Neural cell (in vitro differentiated cells): ENCODE measurements at regions not wholly inside any gene's neighbourhood (a gene's known extent, or its start where the extent isn't known, plus 50 kb on each side); places are given as distances from the start of the nearest gene placed in this dataset.

Experiments used
- H2AFZ ChIP-seq: fragments of 200-600, 300-800 bp; sonication (generic), shearing (Covaris generic); 2 replicates; pipeline ENCODE4 v1.6.0; 2014; ENCODE audit warnings: low read depth, mild to moderate bottlenecking, antibody characterized with exemption, low read length, moderate library complexity
- H3F3A ChIP-seq: fragments of 200-600 bp; shearing (Covaris generic); 2 replicates; pipeline ENCODE4 v1.6.1; 2016; ENCODE audit warnings: mild to moderate bottlenecking, moderate library complexity, mixed read lengths, antibody characterized with exemption, low read length; ENCODE audit not compliant: insufficient read depth, poor library complexity, severe bottlenecking
- H3K27ac ChIP-seq: fragments of 200-600, 300-800 bp; sonication (generic), shearing (Covaris generic); 2 replicates; pipeline ENCODE4 v1.5.1; 2014; ENCODE audit warnings: mild to moderate bottlenecking, low read length, moderate library complexity
- H3K27me3 ChIP-seq: fragments of 300-800, 200-600 bp; sonication (generic), shearing (Covaris generic); 2 replicates; pipeline ENCODE4 v1.6.0; 2014; ENCODE audit warnings: mild to moderate bottlenecking, low read depth, low read length, moderate library complexity; ENCODE audit not compliant: insufficient read depth
- H3K36me3 ChIP-seq: fragments of 300-800, 200-600 bp; sonication (generic), shearing (Covaris generic); 2 replicates; pipeline ENCODE4 v1.5.1; 2014; ENCODE audit warnings: mild to moderate bottlenecking, antibody characterized with exemption, low read length, moderate library complexity; ENCODE audit not compliant: insufficient read depth
- H3K4me2 ChIP-seq: fragments of 300-800, 200-600 bp; sonication (generic), shearing (Covaris generic); 2 replicates; pipeline ENCODE4 v1.6.0; 2014; ENCODE audit warnings: mild to moderate bottlenecking, low read length
- H3K4me3 ChIP-seq: fragments of 300-800, 200-600 bp; sonication (generic), shearing (Covaris generic); 2 replicates; pipeline ENCODE4 v1.5.1; 2014; ENCODE audit warnings: mild to moderate bottlenecking, low read length, moderate library complexity
- H3K79me2 ChIP-seq: fragments of 200-600 bp; shearing (Covaris generic); replicated peaks from 2 replicates; pipeline ENCODE4 v1.6.0; 2014; ENCODE audit warnings: mild to moderate bottlenecking, low read length, moderate library complexity; ENCODE audit not compliant: insufficient read depth
- H3K9ac ChIP-seq: fragments of 300-800, 200-600 bp; sonication (generic), shearing (Covaris generic); 2 replicates; pipeline ENCODE4 v1.6.1; 2016; ENCODE audit warnings: mild to moderate bottlenecking, low read length, mixed read lengths
- H3K9me2 ChIP-seq: fragments of 200-600 bp; shearing (Covaris generic); 2 replicates; pipeline ENCODE4 v1.6.1; 2016; ENCODE audit warnings: mild to moderate bottlenecking, low read length, mixed read lengths; ENCODE audit not compliant: insufficient read depth
- H3K9me3 ChIP-seq: fragments of 200-600, 300-800 bp; sonication (generic), shearing (Covaris generic); 2 replicates; pipeline ENCODE4 v1.6.1; 2016; ENCODE audit warnings: mild to moderate bottlenecking, mixed run types, low read length, moderate library complexity, mixed read lengths
- H4K20me1 ChIP-seq: fragments of 200-600 bp; shearing (Covaris generic); 2 replicates; pipeline ENCODE4 v1.6.1; 2016; ENCODE audit warnings: mild to moderate bottlenecking, mixed run types; ENCODE audit not compliant: insufficient read depth
- EP300 ChIP-seq: fragments of 450-650 bp; conservative IDR thresholded peaks from 2 replicates; pipeline ENCODE4 v1.6.1; 2014; ENCODE audit warnings: antibody characterized with exemption, mild to moderate bottlenecking, moderate library complexity; ENCODE audit not compliant: poor library complexity, severe bottlenecking
- EZH2 ChIP-seq: fragments of 200-600, 300-800 bp; shearing (Covaris generic), sonication (generic); IDR thresholded peaks from 2 replicates; pipeline ENCODE4 v1.6.1; 2014; ENCODE audit warnings: antibody characterized with exemption, low read length, borderline replicate concordance, mild to moderate bottlenecking; ENCODE audit not compliant: insufficient read depth, poor library complexity, severe bottlenecking
- MXI1 ChIP-seq: fragments of 450-650 bp; conservative IDR thresholded peaks from 2 replicates; pipeline ENCODE4 v1.6.1; 2014; ENCODE audit warnings: antibody characterized with exemption, mild to moderate bottlenecking; ENCODE audit not compliant: poor library complexity, severe bottlenecking
- POLR2AphosphoS5 ChIP-seq: IDR thresholded peaks from 2 replicates; pipeline ENCODE4 v1.6.1; 2012
- RAD21 ChIP-seq: fragments of 450-650 bp; conservative IDR thresholded peaks from 2 replicates; pipeline ENCODE4 v1.6.1; 2014; ENCODE audit warnings: antibody characterized with exemption, mild to moderate bottlenecking, moderate library complexity
- SMC3 ChIP-seq: fragments of 450-650 bp; conservative IDR thresholded peaks from 2 replicates; pipeline ENCODE4 v1.6.1; 2014; ENCODE audit warnings: antibody characterized with exemption, mild to moderate bottlenecking, moderate library complexity; ENCODE audit not compliant: poor library complexity
- TAF1 ChIP-seq: IDR thresholded peaks from 2 replicates; pipeline ENCODE4 v1.6.1; 2012; ENCODE audit warnings: low read depth
- TF ChIP-seq, protein P1 (sequence below): fragments of 450-650 bp; IDR thresholded peaks from 2 replicates; pipeline ENCODE4 v1.5.1; 2014; ENCODE audit warnings: antibody characterized with exemption, mild to moderate bottlenecking, moderate library complexity; ENCODE audit not compliant: poor library complexity, severe bottlenecking
- TF ChIP-seq, protein P2 (sequence below): IDR thresholded peaks from 2 replicates; pipeline ENCODE4 v1.6.1; 2012; ENCODE audit warnings: borderline replicate concordance

- Histone ChIP-seq H3K9me2 (no peaks in the 10 kb centered on the region), H2AFZ (no peak overlapping the region), H3K9me3 (no peaks in the 10 kb centered on the region), H4K20me1 (no peaks in the 10 kb centered on the region), H3K79me2 (no peaks in the 10 kb centered on the region), H3F3A (no peaks in the 10 kb centered on the region), H3K27ac (no peak overlapping the region), H3K27me3 (no peaks in the 10 kb centered on the region), H3K4me2 (no peak overlapping the region), H3K36me3 (no peaks in the 10 kb centered on the region), H3K9ac (no peak overlapping the region), H3K4me3 (no peak overlapping the region)
- TF ChIP-seq MXI1 (no peak), RAD21 (no peak), TAF1 (no peak), EP300 (no peak), POLR2AphosphoS5 (no peak), EZH2 (no peak), SMC3 (no peak)
- TF ChIP-seq, protein P1, sequence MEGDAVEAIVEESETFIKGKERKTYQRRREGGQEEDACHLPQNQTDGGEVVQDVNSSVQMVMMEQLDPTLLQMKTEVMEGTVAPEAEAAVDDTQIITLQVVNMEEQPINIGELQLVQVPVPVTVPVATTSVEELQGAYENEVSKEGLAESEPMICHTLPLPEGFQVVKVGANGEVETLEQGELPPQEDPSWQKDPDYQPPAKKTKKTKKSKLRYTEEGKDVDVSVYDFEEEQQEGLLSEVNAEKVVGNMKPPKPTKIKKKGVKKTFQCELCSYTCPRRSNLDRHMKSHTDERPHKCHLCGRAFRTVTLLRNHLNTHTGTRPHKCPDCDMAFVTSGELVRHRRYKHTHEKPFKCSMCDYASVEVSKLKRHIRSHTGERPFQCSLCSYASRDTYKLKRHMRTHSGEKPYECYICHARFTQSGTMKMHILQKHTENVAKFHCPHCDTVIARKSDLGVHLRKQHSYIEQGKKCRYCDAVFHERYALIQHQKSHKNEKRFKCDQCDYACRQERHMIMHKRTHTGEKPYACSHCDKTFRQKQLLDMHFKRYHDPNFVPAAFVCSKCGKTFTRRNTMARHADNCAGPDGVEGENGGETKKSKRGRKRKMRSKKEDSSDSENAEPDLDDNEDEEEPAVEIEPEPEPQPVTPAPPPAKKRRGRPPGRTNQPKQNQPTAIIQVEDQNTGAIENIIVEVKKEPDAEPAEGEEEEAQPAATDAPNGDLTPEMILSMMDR, result no peak
- TF ChIP-seq, protein P2, sequence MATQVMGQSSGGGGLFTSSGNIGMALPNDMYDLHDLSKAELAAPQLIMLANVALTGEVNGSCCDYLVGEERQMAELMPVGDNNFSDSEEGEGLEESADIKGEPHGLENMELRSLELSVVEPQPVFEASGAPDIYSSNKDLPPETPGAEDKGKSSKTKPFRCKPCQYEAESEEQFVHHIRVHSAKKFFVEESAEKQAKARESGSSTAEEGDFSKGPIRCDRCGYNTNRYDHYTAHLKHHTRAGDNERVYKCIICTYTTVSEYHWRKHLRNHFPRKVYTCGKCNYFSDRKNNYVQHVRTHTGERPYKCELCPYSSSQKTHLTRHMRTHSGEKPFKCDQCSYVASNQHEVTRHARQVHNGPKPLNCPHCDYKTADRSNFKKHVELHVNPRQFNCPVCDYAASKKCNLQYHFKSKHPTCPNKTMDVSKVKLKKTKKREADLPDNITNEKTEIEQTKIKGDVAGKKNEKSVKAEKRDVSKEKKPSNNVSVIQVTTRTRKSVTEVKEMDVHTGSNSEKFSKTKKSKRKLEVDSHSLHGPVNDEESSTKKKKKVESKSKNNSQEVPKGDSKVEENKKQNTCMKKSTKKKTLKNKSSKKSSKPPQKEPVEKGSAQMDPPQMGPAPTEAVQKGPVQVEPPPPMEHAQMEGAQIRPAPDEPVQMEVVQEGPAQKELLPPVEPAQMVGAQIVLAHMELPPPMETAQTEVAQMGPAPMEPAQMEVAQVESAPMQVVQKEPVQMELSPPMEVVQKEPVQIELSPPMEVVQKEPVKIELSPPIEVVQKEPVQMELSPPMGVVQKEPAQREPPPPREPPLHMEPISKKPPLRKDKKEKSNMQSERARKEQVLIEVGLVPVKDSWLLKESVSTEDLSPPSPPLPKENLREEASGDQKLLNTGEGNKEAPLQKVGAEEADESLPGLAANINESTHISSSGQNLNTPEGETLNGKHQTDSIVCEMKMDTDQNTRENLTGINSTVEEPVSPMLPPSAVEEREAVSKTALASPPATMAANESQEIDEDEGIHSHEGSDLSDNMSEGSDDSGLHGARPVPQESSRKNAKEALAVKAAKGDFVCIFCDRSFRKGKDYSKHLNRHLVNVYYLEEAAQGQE, result no peak
Measured at GRCh38 chr3:117626577-117626976, 917.0 kb downstream of the TUSC7 start.

- Histone ChIP-seq H3K4me3 (no peak overlapping the region), H3K9me2 (no peaks in the 10 kb centered on the region), H2AFZ (no peak overlapping the region), H3K27me3 (no peaks in the 10 kb centered on the region), H3K9me3 (no peaks in the 10 kb centered on the region), H3K9ac (no peak overlapping the region), H3K79me2 (no peaks in the 10 kb centered on the region), H3K4me2 (no peak overlapping the region), H4K20me1 (no peaks in the 10 kb centered on the region), H3F3A (no peaks in the 10 kb centered on the region), H3K36me3 (no peaks in the 10 kb centered on the region), H3K27ac (no peak overlapping the region)
- TF ChIP-seq TAF1, result no peak
- TF ChIP-seq, protein P2, result no peak
- TF ChIP-seq, protein P1, result no peak
- TF ChIP-seq RAD21, result no peak
- TF ChIP-seq EP300, result no peak
- TF ChIP-seq MXI1, result no peak
- TF ChIP-seq EZH2, result no peak
- no peak for TF ChIP-seq POLR2AphosphoS5
- TF ChIP-seq SMC3, result no peak
Measured at GRCh38 chr3:117628823-117629291, 919.3 kb downstream of the TUSC7 start.
